GM21360 (cell line): ENCODE measurements at regions not wholly inside any gene's neighbourhood (a gene's known extent, or its start where the extent isn't known, plus 50 kb on each side); places are given as distances from the start of the nearest gene placed in this dataset.

Experiments
- ATAC-seq: cut with Tn5 transposase; IDR thresholded peaks from one replicate; pipeline ENCODE4 v1.9.1; 2021; ENCODE audit warnings: mild to moderate bottlenecking, moderate library complexity; ENCODE audit not compliant: unreplicated experiment

DNA sequence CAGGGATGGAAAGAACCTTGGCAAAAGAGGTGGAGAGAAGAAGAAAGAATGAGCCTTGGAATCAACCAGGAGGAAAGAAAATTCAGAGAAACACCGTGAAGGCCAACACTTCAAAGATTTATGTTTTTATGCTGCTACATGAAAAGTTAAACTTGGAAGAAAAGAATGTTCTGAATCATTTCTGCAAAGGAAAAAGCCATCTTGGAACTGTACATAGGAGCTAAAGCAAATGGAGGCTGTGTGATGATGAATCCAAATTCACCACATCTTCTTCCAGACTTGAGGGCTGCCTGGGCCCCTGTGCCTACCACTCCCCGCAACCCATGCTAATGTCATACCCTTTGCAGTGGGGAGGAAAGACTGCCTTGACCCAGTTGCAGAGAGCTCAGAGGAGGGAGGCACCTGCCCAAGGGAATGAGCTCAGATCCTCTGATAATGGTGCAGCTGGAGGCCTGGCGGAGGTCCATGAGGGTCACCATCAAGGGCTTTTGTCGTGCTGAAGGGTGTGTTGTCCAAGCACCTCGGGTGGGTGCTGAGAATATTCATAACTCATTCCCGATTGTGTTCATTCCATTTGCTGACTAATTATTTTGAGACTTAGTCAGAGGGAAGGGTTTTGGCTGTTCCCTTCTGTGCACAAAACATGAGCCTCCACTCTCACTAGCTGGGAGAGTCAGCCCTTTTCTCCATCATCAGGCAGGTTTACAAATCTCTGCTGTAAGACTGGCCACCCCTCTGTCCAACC is 245.8 kb upstream of the JAG1 start:
- no peak for ATAC-seq

DNA sequence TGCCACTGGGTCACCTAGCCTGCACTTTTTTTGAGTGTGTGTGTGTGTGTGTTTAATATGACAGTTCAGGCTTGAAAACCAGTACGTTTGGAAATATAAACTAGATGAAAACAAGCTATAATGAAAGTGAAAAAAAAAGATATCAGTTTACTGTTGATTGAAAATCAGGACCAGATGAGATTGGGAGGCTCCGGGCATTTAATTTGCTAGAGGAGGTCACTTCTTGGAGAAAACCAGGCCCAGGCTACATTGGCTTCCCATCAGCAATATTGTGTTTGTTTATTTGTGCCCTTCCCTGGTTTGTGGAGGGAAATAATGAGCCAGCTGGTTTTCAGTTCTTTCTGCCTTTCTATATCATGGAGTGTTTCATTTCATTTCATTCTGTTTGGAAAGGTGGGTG is 246.6 kb upstream of the JAG1 start:
- no peak for ATAC-seq

GRCh38 chr20:10921491-10922010 is 247.8 kb upstream of the JAG1 start:
- ATAC-seq: no peak

GRCh38 chr20:10922506-10922905 is 248.7 kb upstream of the JAG1 start:
- no peak for ATAC-seq

DNA sequence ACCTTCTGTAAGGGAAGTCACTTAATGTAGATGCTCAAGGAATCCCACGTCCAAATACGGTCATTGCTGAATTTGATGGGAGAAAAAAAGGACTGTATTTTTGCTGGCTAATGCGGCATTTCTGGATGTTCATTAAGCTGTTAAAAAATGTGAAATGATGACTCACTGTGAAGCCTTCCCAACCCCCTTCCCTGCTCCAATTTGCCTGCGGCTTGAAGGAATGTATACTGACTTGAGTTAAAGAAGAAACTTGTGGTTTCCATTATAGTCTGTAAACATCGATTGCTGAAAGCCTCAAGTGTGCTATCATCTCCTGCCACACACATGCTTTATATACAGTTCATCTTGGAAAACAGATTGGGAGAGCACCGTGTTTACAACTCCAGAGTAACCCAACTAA is 249.1 kb upstream of the JAG1 start:
- no peak for ATAC-seq

DNA sequence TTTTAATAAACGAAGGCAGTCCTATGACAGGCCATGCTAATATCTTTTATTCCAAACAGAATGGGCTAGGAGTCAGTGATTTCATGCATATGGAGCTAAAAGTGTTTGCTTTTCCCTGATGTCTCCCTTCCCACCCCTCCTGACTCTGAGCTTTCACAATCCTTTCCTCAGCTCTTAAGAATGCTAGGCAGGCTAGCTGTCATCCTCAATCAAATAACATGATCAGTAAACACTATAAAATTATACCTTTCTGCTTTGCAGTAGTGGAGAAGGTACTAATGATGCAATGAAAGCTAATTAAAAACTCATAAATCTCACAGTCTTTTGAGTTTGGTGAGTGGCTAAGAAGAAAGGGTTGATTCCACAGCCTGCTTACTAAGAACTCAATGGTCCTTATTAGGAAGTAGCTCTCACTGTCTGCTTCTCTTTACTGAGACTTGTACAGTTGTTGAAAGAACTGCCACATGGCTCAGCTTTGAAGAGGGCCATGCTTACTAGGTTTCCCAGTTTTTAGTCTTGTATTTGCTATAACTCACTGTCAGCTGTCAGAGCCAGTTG is 250.9 kb upstream of the JAG1 start:
- ATAC-seq: no peak

DNA sequence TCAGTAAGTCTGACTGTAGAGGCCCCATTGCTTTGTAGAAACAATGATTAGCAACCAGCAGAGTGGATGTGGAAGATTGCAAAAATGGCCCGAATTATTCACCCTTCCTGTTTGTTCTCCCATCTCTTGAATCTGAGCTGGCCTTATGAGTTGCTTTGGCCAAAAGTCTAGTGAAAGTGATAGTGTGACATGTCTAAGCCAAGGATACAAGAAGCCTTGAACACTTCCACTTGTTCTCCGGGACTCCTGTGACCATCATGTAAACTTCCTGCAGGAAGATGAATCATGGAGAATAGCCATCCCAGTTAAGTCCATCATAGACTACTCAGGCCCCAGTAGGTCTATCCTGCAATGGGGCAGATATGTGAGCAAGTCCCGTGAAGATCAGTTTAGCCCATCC is 252.0 kb upstream of the JAG1 start:
- no peak for ATAC-seq

GRCh38 chr20:10927011-10927583 is 253.3 kb upstream of the JAG1 start:
- no peak for ATAC-seq

DNA sequence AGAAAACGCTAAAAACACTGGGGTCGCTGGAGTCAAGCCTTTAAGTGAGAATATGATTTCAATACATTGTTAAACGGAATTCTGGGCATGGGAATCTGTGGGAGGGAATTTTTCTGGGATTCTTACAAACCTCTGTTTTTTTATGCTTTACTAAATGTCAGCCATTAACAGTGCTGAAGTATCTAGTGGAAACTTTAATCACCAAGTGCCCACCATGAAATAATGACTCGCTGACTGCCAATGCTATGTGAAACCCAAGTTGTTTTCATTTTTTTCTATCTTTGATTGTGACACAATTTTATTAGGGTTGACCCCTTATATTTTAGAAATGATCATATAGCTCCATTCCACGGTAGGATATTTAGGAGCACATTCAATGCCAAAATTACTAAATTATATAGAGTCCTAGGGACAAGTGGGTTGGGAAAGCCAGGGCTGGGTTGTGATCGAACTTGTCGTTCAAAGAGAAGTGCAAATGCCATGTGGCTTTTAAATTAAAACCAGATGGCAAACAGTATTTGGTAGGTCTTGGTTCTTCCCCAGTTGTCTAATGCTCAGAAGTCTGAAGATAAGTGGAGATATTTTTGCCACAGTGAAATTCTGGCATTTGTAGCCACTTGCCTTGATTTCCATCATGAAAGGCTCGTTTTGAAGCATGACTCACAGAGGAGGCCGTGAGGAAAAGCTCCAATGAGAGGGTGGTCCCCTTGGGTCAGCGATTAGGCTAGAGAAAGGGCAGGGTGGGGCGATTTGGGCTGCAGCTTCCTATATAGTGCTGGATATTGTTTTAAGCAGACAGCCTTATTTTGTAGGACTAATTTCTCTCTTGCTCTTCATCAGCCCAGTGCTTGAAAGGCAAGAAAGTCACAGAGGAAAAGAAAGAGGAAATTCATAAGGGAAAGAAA is 254.4 kb upstream of the JAG1 start:
- no peak for ATAC-seq

DNA sequence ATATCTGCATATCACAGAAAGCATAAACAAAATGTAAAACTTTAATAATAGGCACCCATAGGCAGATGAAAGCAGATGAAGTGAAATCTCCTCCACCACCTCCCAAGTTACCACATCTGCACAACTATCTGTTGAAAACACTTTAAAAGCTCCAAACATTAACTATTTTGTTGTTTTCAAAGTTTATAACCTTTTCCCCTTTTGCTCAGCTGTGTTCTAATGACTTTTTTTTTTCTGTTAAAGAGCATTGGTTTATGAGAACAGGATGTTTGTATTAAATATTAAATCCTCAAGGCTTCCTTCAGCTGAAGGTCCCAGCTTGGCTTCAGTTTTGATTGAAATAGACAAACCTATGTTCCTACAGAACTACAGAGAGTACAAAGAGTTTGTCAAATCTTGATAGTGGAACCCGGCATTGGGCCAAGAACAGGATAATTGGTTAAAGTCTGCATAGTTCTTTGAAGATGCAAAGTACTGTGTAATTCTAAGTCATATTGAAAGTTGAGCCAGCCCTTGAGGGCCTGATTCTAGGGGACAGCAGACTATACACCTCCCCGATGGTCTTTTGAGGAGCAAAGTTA is 255.1 kb upstream of the JAG1 start:
- no peak for ATAC-seq

DNA sequence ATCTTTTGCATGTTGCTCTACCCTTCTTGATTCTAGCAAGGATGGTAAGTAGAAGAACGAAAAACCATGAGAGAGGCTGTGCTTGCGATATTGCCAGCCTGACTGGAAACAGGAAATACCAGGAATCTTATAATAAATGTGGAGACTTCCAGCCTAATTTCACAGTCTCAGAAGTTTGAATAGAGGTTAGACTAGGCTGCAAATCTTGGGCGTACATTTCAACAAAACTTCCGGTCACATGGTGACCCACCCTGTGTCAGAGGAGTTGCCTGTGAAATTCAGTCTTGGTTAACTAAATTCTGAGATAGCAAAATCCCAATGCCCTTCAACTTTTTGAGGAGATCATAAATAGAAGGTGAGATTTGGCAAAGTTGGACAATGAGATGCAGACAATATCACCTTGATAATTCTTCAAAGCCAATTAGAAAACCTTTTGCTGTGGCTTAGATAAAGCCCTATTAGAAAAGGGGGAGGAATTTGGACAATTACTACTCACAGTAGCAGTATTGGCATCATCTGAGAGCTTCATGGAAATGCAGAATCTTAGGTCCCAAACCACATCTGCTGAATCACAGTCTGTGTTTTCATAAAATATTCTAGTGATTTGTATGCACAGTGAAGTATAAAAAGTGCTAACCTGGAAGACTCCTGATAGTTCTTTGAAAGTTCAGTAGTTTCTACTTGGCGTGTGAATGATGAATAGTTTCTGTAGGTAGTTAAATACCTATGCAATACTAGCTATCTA is 262.0 kb upstream of the JAG1 start:
- no peak for ATAC-seq

DNA sequence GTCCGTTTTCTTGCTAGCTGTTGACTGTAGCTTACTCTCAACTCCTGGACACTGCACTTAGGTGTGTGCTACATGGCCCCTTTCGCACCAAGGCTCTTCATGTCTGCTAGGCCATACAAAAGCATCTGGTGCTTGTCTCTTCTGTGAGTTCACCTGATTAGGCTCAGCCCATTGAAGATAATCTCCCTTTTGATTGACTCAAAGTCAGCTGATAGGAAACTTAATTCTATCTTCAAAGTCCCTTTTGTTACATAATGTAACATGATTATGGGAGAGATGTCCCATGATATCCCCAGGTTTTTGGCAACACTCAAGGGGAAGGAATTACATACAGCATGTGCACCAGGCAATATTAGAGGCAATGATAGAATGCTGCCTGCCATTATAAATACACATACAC is 263.0 kb upstream of the JAG1 start:
- no peak for ATAC-seq

DNA sequence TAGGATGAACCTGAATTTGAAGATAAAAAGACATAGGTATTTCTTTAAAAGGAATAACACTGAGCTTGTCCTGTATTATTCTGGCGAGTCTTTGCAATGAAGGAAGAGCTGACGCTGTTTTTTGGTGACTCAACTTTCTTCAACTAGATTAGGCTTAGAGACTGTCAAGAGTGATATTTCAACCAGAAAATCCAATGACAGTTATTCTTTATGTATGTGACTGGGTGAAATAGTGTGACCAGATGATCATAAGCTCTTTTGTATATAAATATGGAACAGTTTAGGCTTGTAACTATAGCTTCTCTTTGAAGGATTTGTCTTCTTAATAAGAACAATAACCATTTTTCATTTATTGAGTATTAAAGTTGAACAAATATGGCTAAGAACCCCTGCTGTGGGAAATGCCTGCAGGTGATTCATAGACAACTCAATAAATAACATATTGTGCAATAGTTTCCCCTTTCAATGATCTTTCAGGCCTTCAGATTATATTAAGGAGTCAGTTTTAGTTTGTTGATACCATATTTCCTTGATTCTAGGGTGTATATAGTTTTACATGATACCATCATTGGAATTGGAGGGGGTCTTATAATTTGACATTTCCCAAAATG is 265.6 kb upstream of the JAG1 start:
- no peak for ATAC-seq

- peak; percentile 97 for ATAC-seq
Observed at GRCh38 chr20:10940941-10941340, 267.1 kb upstream of the JAG1 start.

- ATAC-seq: no peak
Observed at GRCh38 chr20:10943686-10944265, 270.0 kb upstream of the JAG1 start.

DNA sequence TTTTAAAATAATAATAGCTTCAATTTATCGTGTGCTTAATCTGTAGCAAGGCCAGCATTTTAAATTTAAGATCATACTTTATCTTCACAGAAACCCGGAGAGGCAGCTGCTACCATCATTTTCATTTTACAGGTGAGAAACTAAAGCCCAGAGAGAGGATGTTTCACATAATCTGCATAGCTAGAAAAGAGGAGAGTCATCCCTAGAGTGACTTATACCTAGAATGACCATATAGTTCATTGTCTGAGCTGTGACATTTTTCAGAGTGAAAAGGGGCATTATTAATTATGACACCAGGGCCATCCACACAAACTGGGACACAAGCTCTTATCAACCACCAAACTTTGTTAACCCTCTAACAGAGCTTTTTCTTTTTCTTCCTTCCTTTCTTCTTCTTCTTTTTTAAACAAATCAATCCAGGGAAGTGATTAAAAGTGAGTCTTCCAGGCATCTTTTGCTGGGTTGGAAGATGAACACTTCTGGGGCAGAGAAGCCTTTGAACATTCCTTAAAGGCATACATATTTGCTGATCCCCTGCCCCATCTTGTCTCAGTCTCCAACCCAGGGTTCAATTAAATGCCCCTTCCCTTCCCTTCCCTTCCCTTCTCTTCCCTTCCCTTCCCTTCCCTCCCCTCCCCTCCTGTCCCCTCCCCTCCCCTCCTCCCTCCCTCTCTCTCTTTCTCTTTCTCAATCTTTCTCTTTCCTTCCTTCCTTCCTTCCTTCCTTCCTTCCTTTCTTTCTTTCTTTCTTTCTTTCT is 272.5 kb upstream of the JAG1 start:
- ATAC-seq: no peak

DNA sequence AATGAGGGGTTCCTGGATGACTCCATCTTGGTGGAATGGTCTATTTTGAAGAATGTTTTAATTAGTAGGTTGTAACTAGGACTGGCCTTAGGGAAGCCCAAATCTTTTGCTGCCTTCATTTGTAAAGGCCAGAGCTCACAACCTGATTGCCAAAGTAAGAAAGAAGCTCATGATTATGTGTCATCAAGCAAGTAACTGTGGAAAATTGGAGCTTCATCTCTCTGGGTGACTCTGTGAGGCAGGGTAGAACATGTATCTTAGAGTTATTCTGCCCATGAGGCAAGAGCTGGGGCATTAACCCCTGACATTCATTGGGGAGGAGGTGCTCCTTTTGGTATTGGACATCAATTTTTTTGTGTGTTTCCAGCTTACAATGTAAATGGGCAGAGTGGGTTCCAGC is 273.9 kb upstream of the JAG1 start:
- ATAC-seq: no peak

GRCh38 chr20:10949930-10950783 is 276.4 kb upstream of the JAG1 start:
- no peak for ATAC-seq
